Activated T-cell treated with anti-CD3 and anti-CD28 coated beads for 4 hours (primary cell): ENCODE measurements at regions not wholly inside any gene's neighbourhood (a gene's known extent, or its start where the extent isn't known, plus 50 kb on each side); places are given as distances from the start of the nearest gene placed in this dataset.

Experiments used
- DNase-seq: peaks from one replicate; pipeline ENCODE4 v3.0.0-alpha.2; 2020

DNA sequence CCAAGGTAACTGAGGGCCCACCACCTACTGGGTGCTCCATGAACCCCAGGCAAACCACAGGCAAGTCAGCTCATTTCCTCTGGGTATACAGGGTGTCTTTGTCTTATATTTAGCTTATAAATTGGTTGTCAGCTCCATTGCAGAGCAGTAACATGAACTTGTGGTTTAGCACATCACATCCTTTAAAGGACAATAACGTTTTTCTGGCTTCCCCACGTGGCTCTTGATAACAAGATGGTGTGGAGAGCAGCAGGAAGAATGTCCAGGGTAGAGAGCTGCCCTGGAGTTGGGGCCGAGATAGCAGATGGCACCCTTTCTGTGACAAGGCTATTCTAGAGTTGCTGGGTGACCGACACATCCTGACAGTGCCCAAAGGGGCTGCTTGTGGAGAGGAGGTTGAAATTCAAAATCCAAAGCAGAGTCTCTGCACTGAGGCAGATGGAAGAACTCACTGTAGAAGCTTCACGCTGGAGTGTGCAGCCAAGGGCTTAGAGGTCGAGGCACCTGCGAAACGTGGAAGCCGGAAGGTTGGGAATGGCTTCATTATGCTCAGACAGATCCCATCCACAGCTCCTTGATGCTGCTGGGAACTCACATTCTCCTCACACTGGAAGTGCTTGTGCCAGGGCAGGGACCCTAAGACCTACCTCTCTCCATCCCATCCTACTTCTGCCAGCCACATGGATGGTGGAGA is 133.0 kb upstream of the FRY start:
- DNase-seq, result no peak

DNA sequence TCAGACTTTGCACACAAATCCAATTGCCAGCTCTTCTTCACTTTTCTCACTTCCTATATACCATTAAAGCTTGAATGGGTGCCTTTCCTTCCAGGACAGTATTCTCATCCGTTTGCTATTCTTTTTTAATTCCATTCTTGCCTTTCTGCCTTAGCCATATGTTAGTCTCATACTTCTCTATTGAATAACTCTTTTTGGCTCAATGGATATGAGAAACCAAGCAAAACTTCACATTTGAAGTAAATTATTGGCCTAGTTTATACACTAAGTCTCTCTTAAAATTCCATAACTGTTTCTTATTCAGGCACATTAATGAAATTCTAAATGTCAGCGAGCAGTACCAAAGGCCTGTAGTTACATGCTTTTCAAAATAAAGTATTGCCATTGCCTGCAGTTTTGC is 129.6 kb upstream of the FRY start:
- no peak for DNase-seq

GRCh38 chr13:31903111-31903815 is 128.3 kb upstream of the FRY start:
- DNase-seq, result no peak

DNA sequence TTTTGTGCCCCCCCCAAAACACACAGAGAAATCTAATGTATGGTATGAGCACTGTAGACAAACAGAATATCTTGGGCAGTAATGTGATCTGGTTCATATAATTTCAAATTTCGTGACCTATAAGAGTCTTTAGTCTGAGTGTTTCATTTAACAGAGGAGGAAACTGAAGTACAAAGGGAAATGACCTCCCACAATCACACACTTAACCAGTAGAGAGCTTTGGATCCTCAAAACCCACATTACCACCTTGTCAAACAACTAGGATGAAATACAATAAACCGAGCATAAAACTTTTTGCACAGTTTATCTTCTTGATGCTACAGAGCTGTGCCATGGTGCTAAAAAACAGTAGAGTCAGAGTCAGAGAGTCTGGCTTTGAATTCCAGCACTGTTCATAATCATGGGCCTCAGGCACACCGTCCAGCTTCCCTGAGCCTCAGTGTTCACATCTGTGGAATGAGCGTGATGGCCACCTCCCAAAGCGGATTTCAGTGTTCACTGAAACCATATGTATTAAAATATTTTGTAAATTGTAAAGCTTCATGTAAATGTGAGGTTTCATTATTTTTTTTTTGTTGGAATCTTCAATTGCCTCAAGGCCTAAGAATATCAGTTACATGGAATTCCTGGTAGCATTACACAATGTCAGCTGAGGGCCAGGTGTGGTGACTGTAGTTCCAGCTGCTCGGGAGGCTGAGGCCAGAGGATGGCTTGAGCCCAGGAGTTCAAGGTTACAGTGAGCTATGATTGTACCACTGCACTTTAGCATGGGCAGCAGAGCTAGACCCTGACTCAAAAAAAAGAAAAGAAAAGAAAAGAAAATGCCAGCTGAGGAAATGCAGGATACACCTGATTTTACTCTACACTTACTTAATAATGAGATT is 126.4 kb upstream of the FRY start:
- no peak for DNase-seq

DNA sequence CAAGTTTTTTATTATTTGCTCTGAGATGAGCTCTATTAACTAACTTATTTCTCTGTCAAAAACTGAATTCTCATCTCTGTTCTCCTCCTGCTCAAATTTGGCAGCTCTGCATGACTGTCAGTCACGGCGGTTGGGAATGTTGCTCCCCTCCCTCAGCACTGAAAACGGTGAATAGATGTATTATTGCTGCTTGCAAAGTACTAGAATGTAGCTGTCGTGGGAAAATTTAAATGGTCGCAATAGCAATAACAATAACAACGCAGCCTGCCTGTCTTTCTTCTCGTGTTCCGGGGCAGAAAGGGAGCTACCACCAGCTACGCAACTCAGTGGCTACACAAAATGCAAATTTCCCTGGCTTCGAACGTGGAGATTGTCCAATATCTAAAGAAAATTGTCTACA is 125.6 kb upstream of the FRY start:
- DNase-seq, result no peak

- DNase-seq, result no peak
Observed at GRCh38 chr13:31908696-31909411, 122.7 kb upstream of the FRY start.

DNA sequence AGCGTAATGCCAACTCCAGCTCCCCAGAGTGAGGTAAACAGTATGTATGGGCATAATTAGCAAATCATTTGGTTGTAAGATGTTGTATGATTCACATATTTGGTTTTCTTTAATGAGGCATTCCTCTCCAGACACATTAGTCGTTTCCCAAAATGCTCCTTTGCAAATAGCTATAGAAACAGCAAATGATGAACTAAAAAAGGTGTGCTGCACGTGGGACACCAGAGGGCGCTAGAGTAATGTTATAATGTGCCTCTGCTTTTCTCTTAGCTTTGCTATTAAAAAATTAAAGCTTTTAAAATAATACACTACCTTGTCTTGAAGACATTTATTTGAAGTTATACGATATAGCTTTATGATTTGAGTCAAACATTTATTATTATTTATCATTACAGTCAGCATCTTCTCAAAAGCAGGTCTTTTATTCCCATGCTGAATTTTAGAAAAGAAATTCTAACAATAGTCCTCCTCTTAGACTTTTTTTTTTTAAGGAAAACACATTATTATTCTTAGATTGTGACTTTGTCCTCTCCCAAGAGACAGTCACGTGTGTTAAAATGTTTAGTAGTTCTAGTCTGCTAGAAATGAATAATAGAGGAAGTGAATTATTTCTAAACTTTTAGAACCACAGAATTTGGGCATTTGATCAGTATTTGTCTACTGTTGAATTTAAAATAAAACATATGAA is 121.6 kb upstream of the FRY start:
- peak; percentile 39 for DNase-seq

GRCh38 chr13:31910633-31911032 is 120.9 kb upstream of the FRY start:
- no peak for DNase-seq

GRCh38 chr13:31912647-31913401 is 118.8 kb upstream of the FRY start:
- no peak for DNase-seq

- no peak for DNase-seq
Observed at GRCh38 chr13:31913459-31913858, 118.1 kb upstream of the FRY start.

DNA sequence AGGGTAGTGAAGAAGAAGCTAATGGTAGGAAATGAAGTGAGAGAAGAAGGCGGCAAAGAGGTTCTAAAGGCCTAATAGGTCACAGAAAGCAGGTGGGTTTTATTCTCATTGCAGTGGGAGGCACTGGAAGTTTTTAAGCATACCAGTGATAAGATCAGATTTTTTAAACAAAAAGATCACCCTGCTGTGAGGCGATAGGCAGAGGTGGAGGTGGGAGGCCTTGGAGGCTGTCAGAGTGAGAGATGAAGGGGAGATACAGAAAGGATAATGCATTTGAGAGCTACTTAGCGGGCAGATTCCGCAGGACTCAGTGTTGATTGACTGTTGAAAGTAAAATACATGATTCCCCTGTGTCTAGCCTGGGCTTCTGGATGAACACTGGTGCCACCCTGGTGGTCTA is 116.7 kb upstream of the FRY start:
- DNase-seq, result no peak

- no peak for DNase-seq
Observed at GRCh38 chr13:31918707-31919106, 112.9 kb upstream of the FRY start.

DNA sequence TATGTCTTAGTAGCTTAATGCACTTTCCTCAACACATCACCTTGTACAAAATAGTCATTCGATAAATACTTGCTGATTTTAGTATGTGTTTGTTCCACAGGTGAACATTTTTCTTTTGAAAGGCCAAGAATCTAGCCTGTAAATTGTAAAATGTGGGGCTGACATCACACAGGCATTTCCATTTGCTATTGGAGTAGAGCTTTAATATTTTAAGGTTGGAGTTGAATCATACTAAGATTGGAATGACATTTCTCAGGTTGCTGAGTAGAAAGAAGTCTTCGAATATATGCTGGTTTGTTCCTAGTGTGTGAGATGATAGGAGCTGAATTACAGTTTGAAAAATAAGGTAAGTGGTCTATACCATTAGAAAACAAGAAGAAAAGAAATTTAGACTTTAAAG is 112.3 kb upstream of the FRY start:
- DNase-seq, result no peak

DNA sequence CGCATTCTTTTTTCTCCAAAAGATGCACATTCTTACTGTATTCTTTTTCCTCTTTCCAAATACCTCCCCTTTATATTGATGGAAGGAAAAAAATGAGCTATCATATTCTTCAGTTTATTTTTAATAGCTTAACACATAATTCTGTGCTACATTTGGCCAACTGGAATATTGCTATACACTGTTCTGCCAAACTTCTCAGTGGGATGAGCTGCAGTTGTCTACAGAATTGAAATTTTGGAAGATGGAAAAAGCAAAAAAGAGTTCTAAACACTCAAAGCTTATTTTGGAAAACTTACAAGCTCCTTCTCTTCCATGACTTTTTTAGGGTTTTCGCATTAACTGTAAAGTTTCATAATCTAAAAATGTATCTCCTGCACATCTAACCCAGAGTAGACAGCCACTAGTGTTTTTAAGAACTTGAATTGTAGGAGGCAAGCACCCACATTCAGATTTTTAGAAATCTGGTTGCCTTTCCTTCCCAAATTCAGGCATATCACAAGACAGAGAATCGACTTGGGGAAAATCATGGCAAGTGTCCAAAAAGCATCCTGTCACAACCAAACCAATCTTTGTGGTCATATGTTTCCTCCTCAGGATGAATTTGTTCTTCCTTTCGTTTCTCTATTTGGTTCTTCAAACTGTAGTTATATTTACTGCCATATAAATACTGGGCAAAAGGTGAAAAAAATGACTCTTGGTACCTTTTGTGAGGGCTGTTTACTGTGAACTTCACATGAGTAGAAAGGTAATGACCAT is 111.4 kb upstream of the FRY start:
- DNase-seq, result no peak

GRCh38 chr13:31920727-31921100 is 110.9 kb upstream of the FRY start:
- DNase-seq, result no peak

DNA sequence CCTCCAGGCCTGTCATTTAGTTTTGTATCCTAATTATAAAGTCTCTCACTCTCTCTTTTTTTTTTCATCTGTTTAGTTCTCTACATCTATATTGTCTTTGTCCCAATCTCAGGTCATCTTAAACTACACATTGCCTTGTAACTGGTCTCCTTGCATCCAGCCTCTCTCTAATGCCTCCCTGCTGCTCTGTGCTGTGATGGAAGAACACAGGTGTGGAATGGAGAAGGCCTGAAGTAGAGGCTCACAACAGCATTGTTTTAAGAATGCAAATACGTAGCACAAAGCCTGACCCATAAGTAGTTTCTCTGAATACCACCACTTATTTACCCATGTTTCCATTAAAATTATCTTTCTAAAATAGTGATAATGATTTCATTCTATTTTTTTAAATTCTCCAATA is 108.8 kb upstream of the FRY start:
- no peak for DNase-seq

DNA sequence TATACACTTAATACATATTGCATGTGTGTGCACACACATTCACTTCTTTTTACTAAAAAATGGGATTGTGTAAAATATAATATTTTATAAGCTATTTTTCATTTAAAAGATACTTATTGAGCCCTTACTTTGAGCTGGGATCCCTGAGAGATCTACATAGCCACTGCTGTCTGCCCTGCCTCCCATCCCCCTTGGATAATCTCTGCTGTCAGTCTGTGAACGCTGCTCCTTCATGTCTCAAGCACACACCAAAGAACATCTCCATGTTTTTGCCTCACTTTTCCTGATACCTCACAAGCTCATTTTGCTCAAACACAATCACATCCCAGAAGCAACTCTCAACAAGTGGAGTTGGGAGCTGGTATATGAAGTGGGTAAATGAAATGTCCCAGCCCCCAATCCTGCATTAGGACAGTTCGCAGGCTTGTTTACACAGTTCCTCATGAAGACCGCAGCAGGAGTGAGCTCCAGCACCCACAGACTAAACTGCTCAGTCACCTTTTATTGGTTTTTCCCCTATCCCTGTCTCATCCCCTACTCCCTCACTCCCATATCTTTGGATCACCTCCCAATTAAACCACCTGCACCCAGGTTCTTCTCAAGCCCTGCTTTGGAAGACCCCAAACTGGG is 108.3 kb upstream of the FRY start:
- no peak for DNase-seq

GRCh38 chr13:31925079-31925478 is 106.5 kb upstream of the FRY start:
- no peak for DNase-seq

DNA sequence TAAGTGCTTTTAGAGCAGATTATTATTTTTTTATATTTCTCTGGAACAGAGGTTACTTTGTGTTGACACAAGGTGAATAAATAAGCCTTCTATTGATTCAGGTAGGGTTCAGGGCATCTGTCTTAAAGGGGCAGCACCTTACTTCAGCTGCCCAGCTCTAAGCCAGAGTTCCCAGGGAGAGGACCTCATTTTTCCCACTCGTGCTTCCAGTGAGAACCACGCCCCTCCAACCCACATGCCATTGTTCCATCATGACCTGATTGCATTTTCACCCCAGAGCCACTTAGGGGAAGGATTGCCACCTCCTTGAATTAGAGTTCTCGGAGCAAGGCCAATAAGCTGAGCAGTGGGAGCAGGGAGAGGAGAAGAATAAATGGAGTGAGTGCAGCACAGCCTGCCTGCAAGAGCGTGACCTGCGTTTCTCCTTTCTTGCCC is 104.3 kb upstream of the FRY start:
- no peak for DNase-seq

GRCh38 chr13:31929031-31929770 is 102.4 kb upstream of the FRY start:
- DNase-seq, result no peak
